Choroid plexus epithelial cell (primary cell): ENCODE measurements at regions not wholly inside any gene's neighbourhood (a gene's known extent, or its start where the extent isn't known, plus 50 kb on each side); places are given as distances from the start of the nearest gene placed in this dataset.
A peak's percentile ranks its signal among the peaks of the same experiment; 100 is the strongest.

Source experiments
- DNase-seq: peaks from one replicate; pipeline ENCODE4 v3.0.0-alpha.2; 2010; ENCODE audit warnings: low read depth
- H3K4me3 ChIP-seq: 2 replicates; pipeline ENCODE4 v1.5.1; 2011; ENCODE audit warnings: low read depth, mild to moderate bottlenecking, control low read depth, low read length, moderate library complexity
- TF ChIP-seq, protein P1 (sequence below): conservative IDR thresholded peaks from 2 replicates; pipeline ENCODE4 v1.5.1; 2011; ENCODE audit warnings: low read depth, mild to moderate bottlenecking, control low read depth, inconsistent platforms, low read length, moderate library complexity

DNA sequence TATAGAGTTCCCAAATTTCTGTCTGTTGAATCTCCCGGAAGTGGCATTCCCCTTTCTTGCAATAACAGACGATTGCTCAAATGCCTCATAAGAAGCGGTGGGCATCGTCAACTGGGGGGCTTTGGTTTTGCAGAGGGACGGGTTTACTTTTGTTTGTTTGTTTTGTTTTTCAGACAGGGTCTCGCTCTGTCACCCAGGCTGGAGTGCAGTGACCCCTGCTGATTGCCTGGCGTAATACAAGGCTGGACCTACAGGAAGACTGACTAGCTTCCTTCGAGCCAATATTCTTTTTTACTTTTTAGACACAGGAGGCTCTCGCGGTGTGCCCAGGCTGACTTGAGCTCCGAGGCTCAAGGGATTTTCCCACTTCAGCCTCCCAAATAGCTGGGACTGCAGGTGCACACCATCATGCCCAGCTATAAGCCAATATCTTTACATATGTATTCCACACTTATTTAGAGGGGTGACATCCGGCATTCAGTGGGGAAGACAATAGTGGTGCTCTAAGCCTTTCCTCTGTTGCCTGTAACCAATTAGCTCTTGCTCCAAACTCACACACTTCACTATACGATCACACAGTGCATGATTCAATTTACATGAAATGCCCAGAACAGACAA, 58.1 kb downstream of the FHIP2A start:
- TF ChIP-seq, protein P1, sequence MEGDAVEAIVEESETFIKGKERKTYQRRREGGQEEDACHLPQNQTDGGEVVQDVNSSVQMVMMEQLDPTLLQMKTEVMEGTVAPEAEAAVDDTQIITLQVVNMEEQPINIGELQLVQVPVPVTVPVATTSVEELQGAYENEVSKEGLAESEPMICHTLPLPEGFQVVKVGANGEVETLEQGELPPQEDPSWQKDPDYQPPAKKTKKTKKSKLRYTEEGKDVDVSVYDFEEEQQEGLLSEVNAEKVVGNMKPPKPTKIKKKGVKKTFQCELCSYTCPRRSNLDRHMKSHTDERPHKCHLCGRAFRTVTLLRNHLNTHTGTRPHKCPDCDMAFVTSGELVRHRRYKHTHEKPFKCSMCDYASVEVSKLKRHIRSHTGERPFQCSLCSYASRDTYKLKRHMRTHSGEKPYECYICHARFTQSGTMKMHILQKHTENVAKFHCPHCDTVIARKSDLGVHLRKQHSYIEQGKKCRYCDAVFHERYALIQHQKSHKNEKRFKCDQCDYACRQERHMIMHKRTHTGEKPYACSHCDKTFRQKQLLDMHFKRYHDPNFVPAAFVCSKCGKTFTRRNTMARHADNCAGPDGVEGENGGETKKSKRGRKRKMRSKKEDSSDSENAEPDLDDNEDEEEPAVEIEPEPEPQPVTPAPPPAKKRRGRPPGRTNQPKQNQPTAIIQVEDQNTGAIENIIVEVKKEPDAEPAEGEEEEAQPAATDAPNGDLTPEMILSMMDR = peak; percentile 81
- peak overlapping the region; percentile 30 for H3K4me3 ChIP-seq
- DNase-seq = peak; percentile 61

DNA sequence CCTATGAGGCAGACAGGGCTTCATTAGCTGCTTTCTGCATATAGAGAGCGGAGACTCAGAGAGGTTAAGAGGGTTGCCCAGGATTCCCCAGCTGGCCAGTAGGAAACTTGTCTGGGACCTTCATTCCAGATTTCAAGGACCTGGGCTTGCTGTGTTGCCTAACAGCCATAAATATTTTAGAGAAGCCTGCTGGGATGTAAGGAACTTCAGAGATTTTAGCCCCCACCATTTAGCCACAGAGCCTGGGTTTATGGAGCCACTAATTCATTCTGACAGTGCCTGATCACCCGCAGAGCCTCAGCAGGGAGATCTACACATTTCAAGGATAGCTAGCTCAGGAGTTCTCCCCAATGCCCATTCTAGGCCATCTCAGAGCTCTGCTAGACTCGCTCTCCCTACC, 56.6 kb upstream of the TRUB1 start:
- TF ChIP-seq, protein P1 = no peak
- no peak overlapping the region for H3K4me3 ChIP-seq
- DNase-seq = peak; percentile 33

DNA sequence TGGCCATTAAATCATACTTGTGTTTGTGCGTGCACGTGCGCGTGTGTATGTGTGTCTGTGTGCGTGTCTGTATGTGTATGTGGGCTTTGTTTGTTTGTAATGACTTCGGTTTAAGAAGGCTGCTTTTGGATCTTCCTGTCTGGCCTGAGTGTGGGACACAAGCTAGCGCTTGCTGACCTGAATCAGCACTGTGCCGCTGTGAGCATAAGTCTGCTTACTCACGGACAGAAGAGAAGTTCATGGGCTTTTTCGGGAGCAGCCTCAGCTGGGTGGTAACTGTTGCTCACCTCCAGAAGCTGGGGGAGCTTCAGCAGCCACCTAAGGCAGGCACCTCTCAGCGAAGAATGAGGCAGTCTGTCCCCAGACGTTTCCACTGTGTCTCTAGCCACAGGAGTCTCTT, 56.1 kb upstream of the TRUB1 start:
- TF ChIP-seq, protein P1 = no peak
- DNase-seq = peak; percentile 65
- no peak overlapping the region for H3K4me3 ChIP-seq

DNA sequence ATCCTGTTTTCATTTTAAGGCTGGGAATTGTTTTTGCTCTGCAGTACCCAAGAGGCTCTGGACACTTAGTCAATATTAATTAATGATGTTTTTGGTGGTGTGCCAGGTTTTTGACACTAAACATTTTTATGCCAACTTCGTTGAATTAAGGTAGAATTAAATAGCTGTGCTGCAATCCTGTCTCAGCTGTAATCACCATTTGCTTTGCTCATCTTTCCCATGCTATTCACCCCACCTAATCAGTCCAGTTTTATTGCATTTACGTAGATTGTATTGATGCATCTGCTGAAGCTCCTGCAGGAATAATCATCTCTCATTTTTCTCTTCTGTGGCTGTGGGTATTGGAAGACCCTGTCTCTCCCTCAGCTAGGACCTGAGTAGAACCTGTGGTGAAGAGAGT, 52.6 kb upstream of the TRUB1 start:
- no peak for DNase-seq
- TF ChIP-seq, protein P1 = no peak
- H3K4me3 ChIP-seq = no peak overlapping the region
